SK-N-SH (cell line): ENCODE measurements at regions not wholly inside any gene's neighbourhood (a gene's known extent, or its start where the extent isn't known, plus 50 kb on each side); places are given as distances from the start of the nearest gene placed in this dataset.
A peak's percentile ranks its signal among the peaks of the same experiment; 100 is the strongest.

Source experiments
- CTCF ChIA-PET: fragments of 300-600, 350-600 bp; formaldehyde crosslinking; extraction: SDS; loops from one replicate; lab custom pipeline; 2021; lab: Yijun Ruan, JAX
- POLR2A ChIA-PET: fragments of 350-600 bp; sonication (Branson Sonifier 250); formaldehyde crosslinking; extraction: SDS; loops from one replicate; lab custom pipeline; 2020; ENCODE audit warnings: antibody characterized with exemption, inconsistent platforms; lab: Yijun Ruan, JAX
- DNase-seq: peaks from one replicate; pipeline ENCODE4 v3.0.0; 2012
- H2AFZ ChIP-seq: fragments of 200-600 bp; sonication (generic); 2 replicates; pipeline ENCODE4 v1.8.1; 2016; ENCODE audit warnings: antibody characterized with exemption, mild to moderate bottlenecking, low read depth
- H3F3A ChIP-seq: fragments of 200-600 bp; sonication (generic); replicated peaks from 2 replicates; pipeline ENCODE3; 2016; ENCODE audit warnings: antibody characterized with exemption, mild to moderate bottlenecking; ENCODE audit not compliant: insufficient read depth
- H3K27ac ChIP-seq, 2 experiments: fragments of 200-500 bp in 1 of 2; fragments of 200-600 bp in 1 of 2; sonication (Bioruptor generic) in 1 of 2; sonication (generic), shearing (Covaris generic) in 1 of 2; 2 replicates each; pipeline versions ENCODE4 v1.5.1 to v1.6.1; 2014 to 2016; ENCODE audit warnings: low read depth in 2 of 2, inconsistent platforms in 1 of 2, low read length in 1 of 2, mild to moderate bottlenecking in 1 of 2, mixed read lengths in 1 of 2
- H3K27me3 ChIP-seq: fragments of 200-600 bp; sonication (generic), shearing (Covaris generic); 2 replicates; pipeline ENCODE4 v1.6.1; 2016; ENCODE audit warnings: mixed run types; ENCODE audit not compliant: insufficient read depth
- H3K36me3 ChIP-seq, 2 experiments: fragments of 200-500 bp in 1 of 2; fragments of 200-600 bp in 1 of 2; sonication (Bioruptor generic) in 1 of 2; sonication (generic) in 1 of 2; replicated peaks in 1 of 2; 2 replicates each; pipeline versions ENCODE3 to v1.5.1; 2014 to 2016; ENCODE audit warnings: low read length in 1 of 2, mild to moderate bottlenecking in 1 of 2; ENCODE audit not compliant: insufficient read depth in 2 of 2, control insufficient read depth in 1 of 2
- H3K4me1 ChIP-seq, 2 experiments: fragments of 200-500 bp in 1 of 2; fragments of 200-600 bp in 1 of 2; sonication (Bioruptor generic) in 1 of 2; sonication (generic), shearing (Covaris generic) in 1 of 2; 2 replicates each; pipeline versions ENCODE4 v1.5.1 to v1.6.1; 2014 to 2016; ENCODE audit warnings: low read depth in 1 of 2, low read length in 1 of 2, mixed run types in 1 of 2; ENCODE audit not compliant: insufficient read depth in 2 of 2, control insufficient read depth in 1 of 2
- H3K4me2 ChIP-seq: fragments of 200-600 bp; sonication (generic), shearing (Covaris generic); 2 replicates; pipeline ENCODE4 v1.6.1; 2017; ENCODE audit warnings: mixed run types
- H3K4me3 ChIP-seq, 2 experiments: fragments of 200-500 bp in 1 of 2; fragments of 200-600 bp in 1 of 2; sonication (Bioruptor generic) in 1 of 2; sonication (generic), shearing (Covaris generic) in 1 of 2; 2 replicates each; pipeline versions ENCODE4 v1.5.1 to v1.8.1; 2014 to 2016; ENCODE audit warnings: low read depth in 2 of 2, inconsistent platforms in 1 of 2, low read length in 1 of 2, mild to moderate bottlenecking in 1 of 2, mixed read lengths in 1 of 2, moderate library complexity in 1 of 2
- H3K79me2 ChIP-seq: fragments of 200-600 bp; sonication (generic); 2 replicates; pipeline ENCODE4 v1.8.1; 2017; ENCODE audit warnings: mild to moderate bottlenecking; ENCODE audit not compliant: insufficient read depth
- H3K9ac ChIP-seq: fragments of 200-600 bp; sonication (generic); 2 replicates; pipeline ENCODE4 v1.6.1; 2017; ENCODE audit warnings: mixed run types
- H3K9me2 ChIP-seq: fragments of 200-600 bp; sonication (generic); 2 replicates; pipeline ENCODE4 v1.6.1; 2017; ENCODE audit warnings: mixed run types
- H3K9me3 ChIP-seq: fragments of 200-600 bp; sonication (generic); 2 replicates; pipeline ENCODE4 v1.6.1; 2017; ENCODE audit warnings: mixed run types, mild to moderate bottlenecking, moderate library complexity
- H4K20me1 ChIP-seq: fragments of 200-600 bp; sonication (generic); 2 replicates; pipeline ENCODE4 v1.6.1; 2017; ENCODE audit warnings: mild to moderate bottlenecking, mixed run types; ENCODE audit not compliant: insufficient read depth
- CHD2 ChIP-seq: fragments of 150-350 bp; IDR thresholded peaks from 2 replicates; pipeline ENCODE4 v1.6.1; 2018; ENCODE audit warnings: low read length; ENCODE audit not compliant: partially characterized antibody
- ELF1 ChIP-seq: IDR thresholded peaks from 2 replicates; pipeline ENCODE4 v1.4.0; 2012
- EP300 ChIP-seq, 2 experiments: IDR thresholded peaks; 2 replicates each; pipeline versions ENCODE4 v1.4.0 to v1.6.1; 2012; ENCODE audit warnings: borderline replicate concordance in 1 of 2, low read depth in 1 of 2, low read length in 1 of 2
- FOXM1 ChIP-seq: IDR thresholded peaks from 2 replicates; pipeline ENCODE4 v1.4.0; 2012; ENCODE audit warnings: low read depth, mild to moderate bottlenecking
- GABPA ChIP-seq: IDR thresholded peaks from 2 replicates; pipeline ENCODE4 v1.4.0; 2012; ENCODE audit warnings: low read depth, mild to moderate bottlenecking
- GATA2 ChIP-seq: sonication (generic); formaldehyde crosslinking; IDR thresholded peaks from 2 replicates; pipeline ENCODE4 v1.5.0; 2020; ENCODE audit warnings: mild to moderate bottlenecking, missing genetic modification reagents
- MAX ChIP-seq: IDR thresholded peaks from 2 replicates; pipeline ENCODE4 v1.4.0; 2012; ENCODE audit warnings: low read depth
- MEF2A ChIP-seq: IDR thresholded peaks from 2 replicates; pipeline ENCODE4 v1.4.0; 2012; ENCODE audit warnings: low read depth, borderline replicate concordance
- NFIC ChIP-seq: IDR thresholded peaks from 2 replicates; pipeline ENCODE4 v1.4.0; 2012; ENCODE audit warnings: borderline replicate concordance
- NRF1 ChIP-seq: IDR thresholded peaks from 2 replicates; pipeline ENCODE4 v1.6.1; 2012; ENCODE audit warnings: low read depth, mild to moderate bottlenecking, low read length
- POLR2AphosphoS5 ChIP-seq: IDR thresholded peaks from 2 replicates; pipeline ENCODE4 v1.6.1; 2012; ENCODE audit warnings: low read depth, low read length
- SIN3A ChIP-seq: IDR thresholded peaks from 2 replicates; pipeline ENCODE4 v1.6.1; 2012; ENCODE audit warnings: low read depth, mild to moderate bottlenecking, low read length, moderate library complexity, borderline replicate concordance
- SMC3 ChIP-seq: IDR thresholded peaks from 2 replicates; pipeline ENCODE4 v1.6.1; 2012; ENCODE audit warnings: low read depth, low read length, improper control_type of control experiment
- TAF1 ChIP-seq: IDR thresholded peaks from 2 replicates; pipeline ENCODE4 v1.6.1; 2012; ENCODE audit warnings: low read depth, mild to moderate bottlenecking, low read length, moderate library complexity, borderline replicate concordance
- TCF12 ChIP-seq: IDR thresholded peaks from 2 replicates; pipeline ENCODE4 v1.4.0; 2012
- ZBTB33 ChIP-seq: IDR thresholded peaks from 2 replicates; pipeline ENCODE4 v1.4.0; 2012; ENCODE audit warnings: low read depth, borderline replicate concordance
- WGBS: methylation state at CpG from one replicate; pipeline ENCODE4 v1.1.6; 2017; ENCODE audit warnings: low lambda C conversion rate; 5-methylcytosine and 5-hydroxymethylcytosine counted together
- TF ChIP-seq, protein P1 (sequence below): IDR thresholded peaks from 2 replicates; pipeline ENCODE4 v1.4.0; 2012; ENCODE audit warnings: low read depth, borderline replicate concordance

DNA sequence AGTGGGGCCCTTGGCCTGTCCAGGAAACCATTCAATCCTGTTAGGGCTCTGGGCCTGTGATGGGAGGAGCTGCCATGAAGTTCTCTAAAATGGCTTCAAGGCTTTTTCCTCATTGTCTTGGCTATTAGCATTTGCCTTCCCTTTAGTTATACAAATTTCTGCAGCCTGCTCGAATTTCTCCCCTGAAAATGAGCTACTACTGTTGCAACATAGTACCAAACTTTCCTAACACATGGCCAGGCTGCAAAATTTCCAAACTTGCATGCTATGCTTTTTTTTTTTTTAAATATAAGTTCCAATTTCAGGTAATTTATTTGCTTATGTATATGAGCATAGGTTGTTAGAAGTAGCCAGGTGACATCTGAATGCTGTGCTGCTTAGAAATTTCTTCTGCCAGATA, 560.8 kb upstream of the TBL1XR1 start:
- Histone ChIP-seq H3K4me2 (no peak overlapping the region), H3K9ac (no peak overlapping the region), H3K4me3 (no peak overlapping the region), H3K9me3 (no peaks in the 10 kb centered on the region), H2AFZ (no peak overlapping the region), H3K27ac (no peak overlapping the region), H3K9me2 (no peaks in the 10 kb centered on the region), H4K20me1 (no peaks in the 10 kb centered on the region), H3K27me3 (no peaks in the 10 kb centered on the region), H3F3A (peaks cover 15% of the 10 kb centered on the region), H3K36me3 (no peaks in the 10 kb centered on the region), H3K79me2 (no peaks in the 10 kb centered on the region), H3K4me1 (peaks cover 0 to 19% of the 10 kb centered on the region in 2 experiments; a peak in 3 of 4 replicates)
- 59% methylated on average over 1 of the region's 1 CpG for WGBS
- CTCF ChIA-PET = no interaction called here
- POLR2A ChIA-PET = no interaction called here
- no peak for TF ChIP-seq NRF1
- no peak for TF ChIP-seq NFIC
- no peak for TF ChIP-seq SIN3A
- no peak for TF ChIP-seq POLR2AphosphoS5
- no peak for TF ChIP-seq ZBTB33
- no peak for TF ChIP-seq MAX
- TF ChIP-seq SMC3 = no peak
- TF ChIP-seq TAF1 = no peak
- TF ChIP-seq FOXM1 = no peak
- no peak for TF ChIP-seq TCF12
- TF ChIP-seq CHD2 = no peak
- no peak for TF ChIP-seq ELF1
- no peak for DNase-seq

DNA sequence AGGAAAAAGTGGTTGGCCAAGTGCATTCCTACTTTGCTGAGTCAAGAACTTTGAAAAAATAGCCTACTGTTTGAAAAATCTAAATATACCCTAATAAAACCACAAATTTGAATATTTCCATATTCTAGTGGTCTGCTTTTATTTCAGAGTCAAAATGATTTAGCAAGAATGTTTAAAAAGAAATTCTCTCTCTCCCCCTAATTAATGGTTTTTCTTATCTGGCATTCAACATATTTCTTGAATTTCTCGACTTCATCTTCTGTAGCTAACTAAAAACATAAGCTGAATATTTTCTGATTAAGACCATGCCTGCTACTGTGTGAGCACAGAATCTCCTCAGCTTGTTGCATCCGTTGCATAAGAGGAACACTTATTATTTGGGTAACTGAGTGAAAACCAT, 563.5 kb upstream of the TBL1XR1 start:
- peaks cover 11% of the 10 kb centered on the region for H3F3A ChIP-seq
- H3K9me3 ChIP-seq = no peaks in the 10 kb centered on the region
- H3K4me2 ChIP-seq = no peak overlapping the region
- 34% methylated on average over 2 of the region's 2 CpGs for WGBS
- POLR2A ChIA-PET = no interaction called here
- peaks cover 0 to 5% of the 10 kb centered on the region in 2 experiments; a peak in 2 of 4 replicates for H3K4me1 ChIP-seq
- no peak overlapping the region for H2AFZ ChIP-seq
- TF ChIP-seq EP300 (IDR thresholded peaks at IDR 0.05; ENCODE audit: borderline replicate concordance in 1 of 2, low read depth in 1 of 2, low read length in 1 of 2) = peak; percentile 34 to 50; a peak in 2 of 4 replicates
- no peak for TF ChIP-seq GATA2 (CRISPR knock-in tag)
- peak; percentile 44; the same call in 1 of the 2 replicates for TF ChIP-seq MEF2A
- peak; percentile 68 for TF ChIP-seq TCF12
- no peak for TF ChIP-seq GABPA
- TF ChIP-seq, protein P1, sequence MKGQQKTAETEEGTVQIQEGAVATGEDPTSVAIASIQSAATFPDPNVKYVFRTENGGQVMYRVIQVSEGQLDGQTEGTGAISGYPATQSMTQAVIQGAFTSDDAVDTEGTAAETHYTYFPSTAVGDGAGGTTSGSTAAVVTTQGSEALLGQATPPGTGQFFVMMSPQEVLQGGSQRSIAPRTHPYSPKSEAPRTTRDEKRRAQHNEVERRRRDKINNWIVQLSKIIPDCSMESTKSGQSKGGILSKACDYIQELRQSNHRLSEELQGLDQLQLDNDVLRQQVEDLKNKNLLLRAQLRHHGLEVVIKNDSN = no peak
- TF ChIP-seq NFIC = no peak
- H3K27me3 ChIP-seq = no peaks in the 10 kb centered on the region
- H3K4me3 ChIP-seq = no peak overlapping the region
- H3K79me2 ChIP-seq = no peaks in the 10 kb centered on the region
- no peaks in the 10 kb centered on the region for H4K20me1 ChIP-seq
- H3K36me3 ChIP-seq = no peaks in the 10 kb centered on the region
- no peak for DNase-seq
- H3K27ac ChIP-seq = peak overlapping the region in 1 of 2 experiments; percentile 62; a peak in 1 of 4 replicates
- CTCF ChIA-PET = interaction anchor here (1.1 kb wide), 1 partner anchor 18 kb away, joined by 3 read pairs; no protein-coding TSS in a partner anchor
- H3K9me2 ChIP-seq = no peaks in the 10 kb centered on the region
- H3K9ac ChIP-seq = no peak overlapping the region
